Activated CD8-positive, alpha-beta memory T cell treated with anti-CD3 and anti-CD28 coated beads, Interleukin-2, amount 10 ng/mL, durations not matched to agents 7 days and 5 days (primary cell): ENCODE measurements at regions not wholly inside any gene's neighbourhood (a gene's known extent, or its start where the extent isn't known, plus 50 kb on each side); places are given as distances from the start of the nearest gene placed in this dataset.

Experiments
- ATAC-seq: fragments of 150-1000 bp; cut with Tn5 transposase; one replicate; pipeline ENCODE4 v1.10.0; 2021; ENCODE audit warnings: moderate library complexity
- CTCF ChIA-PET: fragments of 350-600 bp; sonication (Branson Sonifier 250); formaldehyde crosslinking; loops from one replicate; lab custom pipeline; 2021; ENCODE audit warnings: antibody characterized with exemption; lab: Charles Lee
- DNase-seq: peaks from one replicate; pipeline ENCODE4 v3.0.0-alpha.2; 2020
- H3K27ac Mint-ChIP-seq: one replicate; pipeline ENCODE4 v1.8.0; 2021; ENCODE audit warnings: mild to moderate bottlenecking, mixed read lengths
- H3K27me3 Mint-ChIP-seq: one replicate; pipeline ENCODE4 v1.8.0; 2021; ENCODE audit warnings: mixed read lengths
- H3K36me3 Mint-ChIP-seq: one replicate; pipeline ENCODE4 v1.8.0; 2021; ENCODE audit warnings: mild to moderate bottlenecking, mixed read lengths
- H3K4me1 Mint-ChIP-seq: one replicate; pipeline ENCODE4 v1.8.0; 2021; ENCODE audit warnings: mixed read lengths
- H3K4me3 Mint-ChIP-seq: one replicate; pipeline ENCODE4 v1.8.0; 2021; ENCODE audit warnings: mild to moderate bottlenecking, moderate library complexity, mixed read lengths
- H3K9me3 Mint-ChIP-seq: one replicate; pipeline ENCODE4 v1.8.0; 2022; ENCODE audit warnings: low read depth, mixed read lengths

DNA sequence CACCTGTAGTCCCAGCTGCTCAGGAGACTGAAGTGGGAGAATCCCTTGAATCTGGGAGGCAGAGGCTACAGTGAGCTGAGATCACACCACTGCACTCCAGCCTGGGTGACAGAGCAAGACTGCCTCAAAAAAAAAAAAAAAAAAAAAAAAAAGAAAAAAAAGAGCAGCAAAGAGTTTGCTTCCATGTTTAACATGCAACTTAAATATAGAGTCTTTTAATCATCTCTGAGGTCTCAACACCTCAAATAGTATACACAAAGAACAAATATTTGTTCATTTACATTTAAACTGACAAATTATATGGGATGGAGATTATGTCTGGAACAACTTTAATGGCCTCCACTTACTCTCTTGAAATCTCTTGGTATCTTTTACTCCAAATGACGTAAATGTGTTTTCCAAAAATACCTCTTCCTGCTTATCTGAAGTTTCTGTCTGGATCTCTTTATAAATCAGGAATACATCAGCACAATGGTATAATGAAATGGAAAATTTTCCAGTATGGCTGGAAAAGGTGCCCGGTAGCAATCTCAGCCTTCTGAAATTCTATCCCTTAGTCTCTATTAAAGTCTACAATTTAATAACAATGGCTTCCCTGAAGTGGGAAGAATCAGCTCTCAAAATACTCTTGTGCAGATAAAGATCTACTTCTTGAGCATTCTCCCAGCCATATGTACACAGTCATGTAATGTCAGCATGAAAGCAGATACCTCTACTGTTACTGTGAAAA lies 258.5 kb downstream of the OMA1 start:
- no peak overlapping the region for H3K27ac Mint-ChIP-seq
- DNase-seq, result no peak
- no peaks in the 10 kb centered on the region for H3K9me3 Mint-ChIP-seq
- no peak for ATAC-seq
- no peaks in the 10 kb centered on the region for H3K36me3 Mint-ChIP-seq
- no peaks in the 10 kb centered on the region for H3K27me3 Mint-ChIP-seq
- CTCF ChIA-PET, result no interaction called here
- no peak overlapping the region for H3K4me3 Mint-ChIP-seq
- no peaks in the 10 kb centered on the region for H3K4me1 Mint-ChIP-seq

DNA sequence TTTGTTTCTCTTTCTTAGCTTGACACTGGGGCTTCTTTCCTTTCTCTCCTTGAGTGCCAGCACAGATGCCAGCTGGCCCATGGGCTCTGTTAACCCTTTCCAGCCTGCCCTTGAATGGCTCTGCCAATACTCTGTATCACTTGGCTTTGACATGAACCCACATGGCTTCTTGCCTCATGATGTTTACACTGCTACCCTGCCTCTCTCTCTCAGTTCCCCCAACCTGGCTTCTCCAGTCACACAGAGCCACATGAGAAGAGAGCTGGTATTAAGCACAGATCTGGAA lies 262.4 kb downstream of the OMA1 start:
- DNase-seq, result no peak

DNA sequence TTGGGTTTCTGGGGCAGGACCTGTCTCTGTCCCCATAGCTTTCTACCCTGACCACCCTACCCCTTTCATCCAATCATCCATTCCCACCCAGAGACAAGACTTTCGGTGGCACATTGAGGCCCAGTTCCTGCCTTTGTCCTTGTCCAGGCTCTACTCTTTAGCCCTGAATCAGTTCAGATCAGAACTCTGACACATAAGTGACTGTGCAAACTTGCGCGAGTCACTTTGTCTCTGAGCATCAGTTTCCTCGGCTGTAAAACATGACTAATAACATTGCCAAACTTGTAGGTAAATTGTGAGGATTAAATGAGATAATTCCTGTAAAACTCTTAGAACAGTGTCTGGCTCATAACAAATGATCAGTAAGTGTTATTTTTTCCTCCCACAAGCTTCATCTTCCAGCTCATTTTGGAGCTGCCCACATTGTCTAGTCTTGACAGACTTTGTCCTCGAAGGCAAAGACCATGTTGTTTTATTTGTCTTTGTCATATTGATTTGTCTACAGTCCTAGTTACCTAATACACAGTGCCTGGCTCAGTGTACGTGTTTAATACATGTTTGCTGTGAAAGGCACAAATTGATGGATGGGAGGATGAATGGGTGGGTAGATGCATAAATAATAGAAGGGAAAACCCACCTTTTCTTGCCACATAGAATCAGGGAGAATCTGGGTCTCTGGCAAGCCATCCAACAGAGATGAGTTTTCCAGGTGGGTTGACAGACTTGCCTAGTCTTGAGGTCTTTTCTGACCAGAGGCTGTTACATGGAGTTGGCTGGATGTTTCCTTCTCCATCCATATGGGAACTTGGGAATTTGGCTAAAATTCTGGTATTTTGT lies 262.9 kb downstream of the OMA1 start:
- H3K27me3 Mint-ChIP-seq, result no peaks in the 10 kb centered on the region
- no peaks in the 10 kb centered on the region for H3K9me3 Mint-ChIP-seq
- no peaks in the 10 kb centered on the region for H3K36me3 Mint-ChIP-seq
- H3K4me3 Mint-ChIP-seq, result no peak overlapping the region
- no peak overlapping the region for H3K27ac Mint-ChIP-seq
- DNase-seq, result no peak
- CTCF ChIA-PET, result no interaction called here
- ATAC-seq, result no peak
- H3K4me1 Mint-ChIP-seq, result no peaks in the 10 kb centered on the region

More for the DNA sequence above, 262.4 kb downstream of the OMA1 start:
- Mint-ChIP-seq H3K36me3 (no peaks in the 10 kb centered on the region), H3K27me3 (no peaks in the 10 kb centered on the region), H3K27ac (no peak overlapping the region), H3K9me3 (no peaks in the 10 kb centered on the region), H3K4me3 (no peak overlapping the region), H3K4me1 (no peaks in the 10 kb centered on the region)
- CTCF ChIA-PET, result no interaction called here
- no peak for ATAC-seq

DNA sequence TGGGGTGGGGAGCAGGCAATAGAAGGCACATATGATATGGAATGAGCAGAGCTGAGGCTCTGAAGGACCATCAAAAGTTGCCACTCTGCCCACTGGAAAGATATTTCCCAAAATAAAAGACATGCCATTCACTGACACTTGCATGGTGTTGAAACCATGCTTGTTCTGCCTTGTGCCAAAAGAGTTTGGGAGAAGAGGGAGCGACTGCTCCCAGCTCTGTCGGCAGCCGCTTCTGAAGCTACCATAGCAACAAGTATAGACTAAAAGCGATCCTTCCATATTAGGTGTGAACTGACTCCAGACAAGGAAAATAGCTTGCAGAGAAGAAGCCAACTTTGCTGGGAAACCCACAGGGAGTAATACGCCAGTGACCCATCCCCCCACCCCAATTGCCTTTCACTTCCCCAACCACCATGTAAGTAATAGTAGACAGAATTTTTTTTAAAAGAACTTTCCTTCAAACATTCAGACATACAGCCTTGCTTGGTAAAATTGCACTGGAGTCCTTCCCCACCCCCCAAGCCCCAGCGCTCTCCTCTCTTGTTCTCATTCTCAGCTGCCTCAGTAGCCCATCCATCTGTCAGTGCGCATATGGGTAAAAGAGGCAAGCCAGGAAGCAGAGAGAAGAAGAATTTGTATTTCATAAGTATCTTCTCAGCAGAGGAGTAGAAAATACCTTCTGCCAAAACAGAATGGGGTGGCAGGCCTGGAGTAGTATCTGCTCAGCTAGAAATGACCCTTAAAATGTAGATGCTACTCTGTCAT lies 263.7 kb downstream of the OMA1 start:
- Mint-ChIP-seq H3K27me3 (no peaks in the 10 kb centered on the region), H3K4me3 (no peak overlapping the region), H3K27ac (no peak overlapping the region), H3K4me1 (no peaks in the 10 kb centered on the region), H3K36me3 (no peaks in the 10 kb centered on the region), H3K9me3 (no peaks in the 10 kb centered on the region)
- CTCF ChIA-PET, result no interaction called here
- ATAC-seq (no peak), DNase-seq (no peak)

GRCh38 chr1:58266242-58266641 lies 280.3 kb downstream of the OMA1 start:
- no peak for ATAC-seq
- Mint-ChIP-seq H3K9me3 (no peaks in the 10 kb centered on the region), H3K36me3 (no peaks in the 10 kb centered on the region), H3K27me3 (no peaks in the 10 kb centered on the region), H3K4me3 (no peak overlapping the region), H3K27ac (no peak overlapping the region), H3K4me1 (no peaks in the 10 kb centered on the region)
- CTCF ChIA-PET, result no interaction called here
- no peak for DNase-seq

GRCh38 chr1:58264462-58264861 lies 282.1 kb downstream of the OMA1 start:
- ATAC-seq (no peak), DNase-seq (no peak)
- CTCF ChIA-PET, result no interaction called here
- Mint-ChIP-seq H3K4me3 (no peak overlapping the region), H3K27ac (no peak overlapping the region), H3K9me3 (no peaks in the 10 kb centered on the region), H3K27me3 (no peaks in the 10 kb centered on the region), H3K36me3 (no peaks in the 10 kb centered on the region), H3K4me1 (no peaks in the 10 kb centered on the region)

DNA sequence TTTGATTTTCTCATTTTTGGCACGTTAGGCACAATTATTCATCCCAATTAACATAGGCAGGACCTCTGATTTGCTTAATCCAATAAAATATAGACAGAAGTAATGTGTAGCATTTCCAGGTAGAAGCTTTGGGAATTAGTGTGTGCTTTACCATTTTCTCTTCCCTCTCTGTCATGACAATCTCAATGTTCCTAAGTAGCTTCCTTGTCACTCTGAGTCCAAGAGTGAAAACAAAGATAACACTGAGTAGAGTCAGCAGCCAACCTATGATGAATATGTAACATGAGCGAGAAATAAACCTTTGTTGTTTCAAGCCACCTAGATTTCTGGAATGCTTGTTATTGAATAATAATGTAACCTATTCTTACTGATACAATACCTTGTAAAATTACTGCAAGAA lies 283.8 kb downstream of the OMA1 start:
- Mint-ChIP-seq H3K4me1 (no peaks in the 10 kb centered on the region), H3K9me3 (no peaks in the 10 kb centered on the region), H3K36me3 (no peaks in the 10 kb centered on the region), H3K4me3 (no peak overlapping the region), H3K27me3 (no peaks in the 10 kb centered on the region), H3K27ac (no peak overlapping the region)
- DNase-seq (no peak), ATAC-seq (no peak)
- CTCF ChIA-PET, result no interaction called here

DNA sequence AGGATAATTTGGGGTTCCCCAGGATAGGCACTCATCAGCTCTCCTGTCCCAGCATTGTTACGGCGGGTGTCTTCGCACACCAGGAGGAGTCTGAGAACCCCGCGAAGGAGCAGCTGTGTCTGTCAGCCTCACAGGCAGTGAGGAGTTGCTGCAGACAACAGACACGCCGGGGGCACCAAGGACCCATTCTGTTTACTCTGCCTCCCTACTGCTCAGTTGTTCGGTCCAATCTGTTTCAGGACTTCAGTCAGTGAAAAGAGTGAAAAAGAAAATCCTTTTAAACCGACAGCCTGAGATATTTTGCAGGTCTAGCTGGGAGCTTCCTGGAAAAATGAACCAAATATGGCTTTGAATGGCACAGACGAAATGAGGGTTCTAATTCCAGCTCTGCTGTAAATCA lies 288.4 kb downstream of the OMA1 start:
- peaks cover 3% of the 10 kb centered on the region for H3K27me3 Mint-ChIP-seq
- CTCF ChIA-PET, result no interaction called here
- no peaks in the 10 kb centered on the region for H3K4me1 Mint-ChIP-seq
- no peak overlapping the region for H3K4me3 Mint-ChIP-seq
- DNase-seq, result no peak
- H3K27ac Mint-ChIP-seq, result no peak overlapping the region
- H3K9me3 Mint-ChIP-seq, result no peaks in the 10 kb centered on the region
- H3K36me3 Mint-ChIP-seq, result no peaks in the 10 kb centered on the region
- ATAC-seq, result no peak

DNA sequence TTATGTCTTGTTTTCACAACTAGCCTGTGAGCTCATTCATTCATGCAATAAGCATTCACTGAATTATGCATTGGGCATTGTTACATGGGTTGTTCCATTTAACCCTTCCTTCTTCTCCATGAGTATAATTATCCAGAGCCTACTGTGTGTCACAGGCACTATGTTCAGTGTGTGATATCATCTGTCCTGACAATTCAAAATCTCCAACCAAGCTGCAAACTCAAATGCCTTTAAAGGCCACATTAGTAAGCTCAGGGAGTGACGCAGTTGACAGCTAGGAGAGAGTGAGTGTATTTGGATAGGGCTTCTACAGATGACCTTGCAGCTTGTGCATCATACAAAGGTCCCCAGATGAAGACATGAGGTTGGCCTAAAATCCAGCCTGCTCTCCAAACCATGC lies 289.5 kb downstream of the OMA1 start:
- no peak for DNase-seq
- no peak for ATAC-seq
- Mint-ChIP-seq H3K4me3 (no peak overlapping the region), H3K36me3 (no peaks in the 10 kb centered on the region), H3K27ac (no peak overlapping the region), H3K4me1 (no peaks in the 10 kb centered on the region), H3K27me3 (peaks cover 3% of the 10 kb centered on the region), H3K9me3 (no peaks in the 10 kb centered on the region)
- CTCF ChIA-PET, result no interaction called here

GRCh38 chr1:58256546-58256945 lies 290.0 kb downstream of the OMA1 start:
- no peak for ATAC-seq

DNA sequence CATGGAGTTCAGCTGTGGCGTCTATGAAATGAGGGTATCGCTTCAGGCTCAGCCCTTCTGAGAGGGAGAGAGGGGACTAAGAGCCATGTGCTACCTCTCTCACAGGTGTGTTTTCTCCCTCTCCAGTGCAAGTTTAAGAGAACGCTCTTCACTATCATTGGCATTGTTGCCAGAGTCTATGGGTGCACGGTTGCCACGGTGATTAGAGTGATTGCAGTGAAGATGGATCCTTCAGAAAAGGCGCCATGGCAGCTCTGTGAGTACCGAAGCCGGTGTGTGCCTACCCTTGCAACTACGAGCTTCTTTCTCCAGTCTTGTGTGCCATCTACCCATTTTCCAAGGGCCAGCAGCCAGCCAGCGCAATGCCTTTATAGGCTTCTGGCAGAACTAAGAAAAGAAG lies 290.5 kb downstream of the OMA1 start:
- DNase-seq (no peak), ATAC-seq (no peak)
- CTCF ChIA-PET, result no interaction called here
- Mint-ChIP-seq H3K4me1 (no peaks in the 10 kb centered on the region), H3K36me3 (no peaks in the 10 kb centered on the region), H3K27me3 (peaks cover 9% of the 10 kb centered on the region), H3K4me3 (no peak overlapping the region), H3K9me3 (no peaks in the 10 kb centered on the region), H3K27ac (no peak overlapping the region)

More at GRCh38 chr1:58256546-58256945, 290.0 kb downstream of the OMA1 start:
- H3K36me3 Mint-ChIP-seq, result no peaks in the 10 kb centered on the region
- DNase-seq, result no peak
- no peak overlapping the region for H3K4me3 Mint-ChIP-seq
- H3K9me3 Mint-ChIP-seq, result no peaks in the 10 kb centered on the region
- no peaks in the 10 kb centered on the region for H3K4me1 Mint-ChIP-seq
- CTCF ChIA-PET, result no interaction called here
- peaks cover 4% of the 10 kb centered on the region for H3K27me3 Mint-ChIP-seq
- H3K27ac Mint-ChIP-seq, result no peak overlapping the region

DNA sequence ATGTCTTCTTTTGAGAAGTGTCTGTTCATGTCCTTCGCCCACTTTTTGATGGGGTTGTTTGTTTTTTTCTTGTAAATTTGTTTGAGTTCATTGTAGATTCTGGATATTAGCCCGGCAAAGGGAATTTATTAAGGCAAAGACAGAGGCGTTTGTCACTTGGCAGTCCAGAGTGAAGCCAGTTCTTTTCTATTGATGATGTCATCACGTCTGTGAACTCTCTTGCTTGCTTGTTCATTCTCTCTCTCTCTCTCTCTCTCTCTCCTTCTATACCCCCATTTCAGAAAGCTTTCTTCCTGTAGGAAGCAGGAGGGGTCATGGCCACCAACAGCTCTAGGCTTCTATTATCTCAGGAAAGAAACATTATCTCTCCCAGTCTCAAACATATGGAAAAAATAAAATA lies 291.3 kb downstream of the OMA1 start:
- Mint-ChIP-seq H3K27me3 (peaks cover 17% of the 10 kb centered on the region), H3K4me1 (no peaks in the 10 kb centered on the region), H3K27ac (no peak overlapping the region), H3K9me3 (no peaks in the 10 kb centered on the region), H3K4me3 (no peak overlapping the region), H3K36me3 (no peaks in the 10 kb centered on the region)
- ATAC-seq, result no peak
- no peak for DNase-seq
- CTCF ChIA-PET, result no interaction called here

DNA sequence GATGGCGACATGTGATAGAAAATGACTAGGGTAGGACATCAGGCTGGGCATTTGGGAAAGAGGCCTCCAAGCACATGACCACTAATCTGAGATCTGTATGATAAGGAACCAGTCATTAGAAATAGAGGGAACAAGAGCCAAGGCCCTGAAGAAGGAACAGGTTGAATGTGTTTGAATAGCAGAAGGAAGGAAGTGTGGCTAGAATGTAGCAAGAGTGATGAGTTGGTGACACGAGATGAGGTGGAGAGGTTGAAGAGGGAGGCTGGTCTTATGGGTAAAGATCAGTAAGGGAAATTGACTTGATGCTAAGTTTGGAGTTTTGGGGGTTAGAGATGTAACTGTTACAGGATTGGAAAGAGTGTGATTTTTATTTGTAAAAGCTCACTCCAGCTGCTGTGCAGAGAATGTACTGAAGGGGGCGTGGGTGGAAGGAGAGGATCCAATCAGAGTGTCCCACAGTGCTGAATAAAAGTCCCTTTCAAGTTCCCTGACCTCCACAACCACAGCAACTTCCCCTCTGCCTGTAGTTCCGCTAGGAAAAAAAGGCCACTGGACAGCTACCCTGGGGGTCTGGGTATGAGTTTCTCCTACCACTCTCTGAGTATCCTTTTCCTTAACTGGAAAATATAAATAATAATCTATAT lies 295.0 kb downstream of the OMA1 start:
- H3K9me3 Mint-ChIP-seq, result no peaks in the 10 kb centered on the region
- H3K36me3 Mint-ChIP-seq, result no peaks in the 10 kb centered on the region
- DNase-seq (no peak), ATAC-seq (no peak)
- peaks cover 6% of the 10 kb centered on the region for H3K4me1 Mint-ChIP-seq
- no peak overlapping the region for H3K4me3 Mint-ChIP-seq
- H3K27ac Mint-ChIP-seq, result no peak overlapping the region
- H3K27me3 Mint-ChIP-seq, result peaks cover 45% of the 10 kb centered on the region
- CTCF ChIA-PET, result no interaction called here
